Keratinocyte (primary cell): ENCODE measurements at regions not wholly inside any gene's neighbourhood (a gene's known extent, or its start where the extent isn't known, plus 50 kb on each side); places are given as distances from the start of the nearest gene placed in this dataset.

Source experiments
- DNase-seq: peaks from one replicate; pipeline ENCODE4 v3.0.0-alpha.2; 2011; ENCODE audit warnings: low read depth, missing footprints, low spot score
- FAIRE-seq: peaks from 2 replicates; lab custom pipeline; 2011; peaks lifted over from hg19 to GRCh38; lab: Jason Lieb, UNC
- H2AFZ ChIP-seq: 2 replicates; pipeline ENCODE4 v1.6.0; 2012; ENCODE audit warnings: low read length, control low read depth, inconsistent platforms; ENCODE audit not compliant: control insufficient read depth
- H3K27ac ChIP-seq: 2 replicates; pipeline ENCODE4 v1.5.1; 2011; ENCODE audit warnings: low read length; ENCODE audit not compliant: control insufficient read depth, insufficient read depth
- H3K27me3 ChIP-seq: 3 replicates; pipeline ENCODE4 v1.6.0; 2011; ENCODE audit warnings: low read length; ENCODE audit not compliant: control insufficient read depth, insufficient read depth; ENCODE audit errors: extremely low read depth
- H3K36me3 ChIP-seq, 2 experiments: 2 replicates in 1 of 2; 3 replicates in 1 of 2; pipeline ENCODE4 v1.5.1; 2011; ENCODE audit warnings: low read length in 2 of 2, mild to moderate bottlenecking in 1 of 2; ENCODE audit not compliant: control insufficient read depth in 2 of 2, insufficient read depth in 2 of 2; ENCODE audit errors: extremely low read depth in 1 of 2
- H3K4me1 ChIP-seq: 3 replicates; pipeline ENCODE4 v1.5.1; 2011; ENCODE audit warnings: low read length; ENCODE audit not compliant: control insufficient read depth, insufficient read depth; ENCODE audit errors: extremely low read depth
- H3K4me2 ChIP-seq: 3 replicates; pipeline ENCODE4 v1.6.0; 2011; ENCODE audit warnings: low read depth, low read length; ENCODE audit not compliant: control insufficient read depth, insufficient read depth; ENCODE audit errors: extremely low read depth
- H3K4me3 ChIP-seq, 3 experiments: fragments of 200-600 bp in 1 of 3; sonication (generic) in 1 of 3; 2 replicates in 2 of 3; 3 replicates in 1 of 3; pipeline ENCODE4 v1.5.1; 2011 to 2016; ENCODE audit warnings: low read length in 3 of 3, mild to moderate bottlenecking in 3 of 3, control low read depth in 2 of 3, inconsistent platforms in 1 of 3, low read depth in 1 of 3, mixed read lengths in 1 of 3, mixed run types in 1 of 3, moderate library complexity in 1 of 3; ENCODE audit not compliant: control insufficient read depth in 2 of 3, insufficient read depth in 2 of 3; ENCODE audit errors: extremely low read depth in 1 of 3
- H3K79me2 ChIP-seq: 2 replicates; pipeline ENCODE4 v1.6.0; 2012; ENCODE audit warnings: low read length; ENCODE audit not compliant: control insufficient read depth, insufficient read depth
- H3K9ac ChIP-seq: 3 replicates; pipeline ENCODE4 v1.6.0; 2011; ENCODE audit warnings: low read length; ENCODE audit not compliant: control insufficient read depth, insufficient read depth; ENCODE audit errors: extremely low read depth
- H3K9me1 ChIP-seq: 3 replicates; pipeline ENCODE4 v1.6.0; 2011; ENCODE audit warnings: low read length; ENCODE audit not compliant: control insufficient read depth, insufficient read depth; ENCODE audit errors: extremely low read depth
- H3K9me3 ChIP-seq: 2 replicates; pipeline ENCODE4 v1.5.1; 2012; ENCODE audit warnings: low read depth, low read length; ENCODE audit not compliant: control insufficient read depth
- H4K20me1 ChIP-seq: 3 replicates; pipeline ENCODE4 v1.6.0; 2011; ENCODE audit warnings: low read length; ENCODE audit not compliant: control insufficient read depth, insufficient read depth; ENCODE audit errors: extremely low read depth
- EZH2 ChIP-seq: IDR thresholded peaks from one replicate; pipeline ENCODE4 v1.6.1; 2012; ENCODE audit warnings: inconsistent platforms, mild to moderate bottlenecking, low read length, moderate library complexity
- dilution Hi-C: fragments of 300-500 bp; cut with MboI; formaldehyde crosslinking; loops from one replicate; pipeline ENCODE4 v1.7.0; 2020; ENCODE audit warnings: low sequenced_read_pairs; ENCODE audit not compliant: extremely low pct_ligation_motif_present
- TF ChIP-seq, protein P1 (sequence below), 3 experiments: IDR thresholded peaks in 1 of 3; conservative IDR thresholded peaks in 1 of 3; optimal IDR thresholded peaks in 1 of 3; 2 replicates in 2 of 3; 3 replicates in 1 of 3; pipeline versions ENCODE3 to v1.5.1; 2011; ENCODE audit warnings: low read length in 3 of 3, mild to moderate bottlenecking in 3 of 3, moderate library complexity in 2 of 3, control low read depth in 1 of 3, inconsistent platforms in 1 of 3; ENCODE audit not compliant: insufficient read depth in 2 of 3; ENCODE audit errors: extremely low read depth in 1 of 3

DNA sequence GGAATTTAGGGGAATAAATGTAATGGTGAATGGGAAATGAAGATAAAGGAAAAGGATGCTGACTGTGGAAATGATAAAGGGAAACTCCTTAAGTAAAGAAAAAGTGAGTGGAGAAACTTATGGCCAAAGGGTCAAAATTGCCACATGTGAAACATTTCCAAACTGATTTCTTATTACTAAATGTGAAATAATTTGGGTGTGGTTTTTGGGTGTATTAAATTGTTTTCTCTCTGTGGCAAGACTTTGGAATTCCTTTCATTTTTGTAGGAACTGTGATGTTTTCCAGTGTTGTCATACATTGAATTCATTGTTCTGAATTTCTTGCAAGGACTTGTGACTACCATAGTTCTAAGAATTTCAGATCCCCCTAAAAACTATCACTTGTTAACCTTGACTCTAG lies 1891.5 kb upstream of the SEL1L start:
- peaks cover 14% of the 10 kb centered on the region for H3K4me1 ChIP-seq
- H2AFZ ChIP-seq: no peak overlapping the region
- H3K4me3 ChIP-seq: no peak overlapping the region
- H3K9me3 ChIP-seq: no peaks in the 10 kb centered on the region
- no peaks in the 10 kb centered on the region for H4K20me1 ChIP-seq
- H3K36me3 ChIP-seq: no peaks in the 10 kb centered on the region
- H3K4me2 ChIP-seq: peak overlapping the region; percentile 48
- peak; percentile 9 for FAIRE-seq
- TF ChIP-seq EZH2: no peak
- TF ChIP-seq, protein P1, sequence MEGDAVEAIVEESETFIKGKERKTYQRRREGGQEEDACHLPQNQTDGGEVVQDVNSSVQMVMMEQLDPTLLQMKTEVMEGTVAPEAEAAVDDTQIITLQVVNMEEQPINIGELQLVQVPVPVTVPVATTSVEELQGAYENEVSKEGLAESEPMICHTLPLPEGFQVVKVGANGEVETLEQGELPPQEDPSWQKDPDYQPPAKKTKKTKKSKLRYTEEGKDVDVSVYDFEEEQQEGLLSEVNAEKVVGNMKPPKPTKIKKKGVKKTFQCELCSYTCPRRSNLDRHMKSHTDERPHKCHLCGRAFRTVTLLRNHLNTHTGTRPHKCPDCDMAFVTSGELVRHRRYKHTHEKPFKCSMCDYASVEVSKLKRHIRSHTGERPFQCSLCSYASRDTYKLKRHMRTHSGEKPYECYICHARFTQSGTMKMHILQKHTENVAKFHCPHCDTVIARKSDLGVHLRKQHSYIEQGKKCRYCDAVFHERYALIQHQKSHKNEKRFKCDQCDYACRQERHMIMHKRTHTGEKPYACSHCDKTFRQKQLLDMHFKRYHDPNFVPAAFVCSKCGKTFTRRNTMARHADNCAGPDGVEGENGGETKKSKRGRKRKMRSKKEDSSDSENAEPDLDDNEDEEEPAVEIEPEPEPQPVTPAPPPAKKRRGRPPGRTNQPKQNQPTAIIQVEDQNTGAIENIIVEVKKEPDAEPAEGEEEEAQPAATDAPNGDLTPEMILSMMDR (optimal IDR thresholded peaks at IDR 0.05 in 1 of 3, IDR thresholded peaks at IDR 0.05 in 1 of 3, conservative IDR thresholded peaks at IDR 0.05 in 1 of 3; ENCODE audit: extremely low read depth in 1 of 3, insufficient read depth in 2 of 3, low read length in 3 of 3): no peak
- no peak for DNase-seq
- peak overlapping the region; percentile 43 for H3K27ac ChIP-seq
- H3K9me1 ChIP-seq: no peaks in the 10 kb centered on the region
- H3K27me3 ChIP-seq: no peaks in the 10 kb centered on the region
- dilution Hi-C loops: no loop called here
- no peaks in the 10 kb centered on the region for H3K79me2 ChIP-seq
- H3K9ac ChIP-seq: no peak overlapping the region

DNA sequence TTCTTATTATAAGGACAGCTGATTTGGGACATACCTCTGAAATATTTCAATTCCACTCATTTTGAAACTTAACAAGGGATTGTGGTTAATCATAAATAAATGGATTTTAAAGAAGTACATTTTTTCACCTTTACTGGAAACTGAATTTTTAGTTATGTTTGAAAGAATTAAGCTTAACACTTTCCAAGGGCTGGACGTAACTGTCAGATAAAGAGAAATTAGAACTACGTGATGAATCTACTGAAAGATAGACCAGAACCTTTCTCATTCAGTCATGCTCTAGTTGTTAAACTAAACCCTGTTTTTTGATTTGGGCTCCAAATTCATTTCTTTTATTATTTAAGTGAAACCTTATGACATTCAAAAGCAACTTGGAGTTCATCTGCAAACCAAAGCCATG lies 1892.1 kb upstream of the SEL1L start:
- Histone ChIP-seq H3K9ac (no peak overlapping the region), H3K4me2 (no peak overlapping the region), H3K79me2 (no peaks in the 10 kb centered on the region), H3K9me3 (no peaks in the 10 kb centered on the region), H4K20me1 (no peaks in the 10 kb centered on the region), H3K27ac (peak overlapping the region; percentile 40), H3K9me1 (no peaks in the 10 kb centered on the region), H3K4me1 (peaks cover 14% of the 10 kb centered on the region), H3K36me3 (no peaks in the 10 kb centered on the region), H3K27me3 (no peaks in the 10 kb centered on the region), H2AFZ (peak overlapping the region; percentile 66), H3K4me3 (no peak overlapping the region)
- FAIRE-seq: no peak
- dilution Hi-C loops: no loop called here
- no peak for TF ChIP-seq EZH2
- TF ChIP-seq, protein P1 (optimal IDR thresholded peaks at IDR 0.05 in 1 of 3, IDR thresholded peaks at IDR 0.05 in 1 of 3, conservative IDR thresholded peaks at IDR 0.05 in 1 of 3; ENCODE audit: extremely low read depth in 1 of 3, insufficient read depth in 2 of 3, low read length in 3 of 3): no peak
- DNase-seq: no peak
